Muscle layer of duodenum (tissue), 2 donors: ENCODE measurements at regions not wholly inside any gene's neighbourhood (a gene's known extent, or its start where the extent isn't known, plus 50 kb on each side); places are given as distances from the start of the nearest gene placed in this dataset.

Source experiments
- H3K27ac ChIP-seq: one replicate; pipeline ENCODE4 v1.7.0; 2013; ENCODE audit warnings: mild to moderate bottlenecking, low read length
- H3K27me3 ChIP-seq: one replicate; pipeline ENCODE4 v1.7.0; 2013; ENCODE audit warnings: low read depth, mild to moderate bottlenecking, control low read depth, low read length
- H3K36me3 ChIP-seq, 2 donors: one replicate each; pipeline ENCODE4 v1.7.0; 2013; ENCODE audit warnings: low read length in 2 of 2, control low read depth in 1 of 2, mild to moderate bottlenecking in 1 of 2; ENCODE audit not compliant: insufficient read depth in 2 of 2, control insufficient read depth in 1 of 2
- H3K4me1 ChIP-seq, 2 donors: one replicate each; pipeline ENCODE4 v1.7.0; 2013; ENCODE audit warnings: low read length in 2 of 2, mild to moderate bottlenecking in 2 of 2, control low read depth in 1 of 2, moderate library complexity in 1 of 2; ENCODE audit not compliant: insufficient read depth in 2 of 2, control insufficient read depth in 1 of 2
- H3K4me3 ChIP-seq, 2 donors: one replicate each; pipeline ENCODE4 v1.7.0; 2013; ENCODE audit warnings: low read length in 2 of 2, low read depth in 1 of 2, mild to moderate bottlenecking in 1 of 2
- H3K9me3 ChIP-seq, 2 donors: one replicate each; pipeline ENCODE4 v1.7.0; 2013; ENCODE audit warnings: low read length in 2 of 2, control low read depth in 1 of 2, mild to moderate bottlenecking in 1 of 2; ENCODE audit not compliant: control insufficient read depth in 1 of 2
- donor health status: healthy.

GRCh38 chr1:37323486-37324377, 150.6 kb upstream of the ZC3H12A start:
- no peaks in the 10 kb centered on the region for H3K36me3 ChIP-seq
- H3K9me3 ChIP-seq, result peaks cover 4 to 5% of the 10 kb centered on the region in 2 donors
- H3K4me1 ChIP-seq, result no peaks in the 10 kb centered on the region
- no peak overlapping the region for H3K27ac ChIP-seq
- no peak overlapping the region for H3K4me3 ChIP-seq
- H3K27me3 ChIP-seq, result peaks cover 13% of the 10 kb centered on the region

- H3K9me3 ChIP-seq, result peaks cover 4 to 5% of the 10 kb centered on the region in 2 donors
- no peaks in the 10 kb centered on the region for H3K4me1 ChIP-seq
- H3K27me3 ChIP-seq, result peaks cover under 1% of the 10 kb centered on the region
Measured at GRCh38 chr1:37325010-37325409, 149.4 kb upstream of the ZC3H12A start.

GRCh38 chr1:37325509-37326437, 148.6 kb upstream of the ZC3H12A start:
- Histone ChIP-seq H3K36me3 (no peaks in the 10 kb centered on the region), H3K27ac (no peak overlapping the region), H3K4me3 (no peak overlapping the region), H3K27me3 (no peaks in the 10 kb centered on the region), H3K4me1 (no peaks in the 10 kb centered on the region), H3K9me3 (peaks cover 4 to 5% of the 10 kb centered on the region in 2 donors)

More at GRCh38 chr1:37325010-37325409, 149.4 kb upstream of the ZC3H12A start:
- Histone ChIP-seq H3K4me3 (no peak overlapping the region), H3K27ac (no peak overlapping the region), H3K36me3 (no peaks in the 10 kb centered on the region)

- H3K27me3 ChIP-seq, result no peaks in the 10 kb centered on the region
- H3K4me1 ChIP-seq, result no peaks in the 10 kb centered on the region
- H3K4me3 ChIP-seq, result no peak overlapping the region
- no peaks in the 10 kb centered on the region for H3K36me3 ChIP-seq
- H3K27ac ChIP-seq, result no peak overlapping the region
- H3K9me3 ChIP-seq, result peaks cover 0 to 13% of the 10 kb centered on the region in 2 donors
Measured at GRCh38 chr1:37332126-37332525, 142.3 kb upstream of the ZC3H12A start.

- Histone ChIP-seq H3K27ac (no peak overlapping the region), H3K9me3 (peaks cover 0 to 13% of the 10 kb centered on the region in 2 donors), H3K4me3 (no peak overlapping the region), H3K27me3 (no peaks in the 10 kb centered on the region), H3K4me1 (no peaks in the 10 kb centered on the region), H3K36me3 (no peaks in the 10 kb centered on the region)
Measured at GRCh38 chr1:37338658-37339057, 135.7 kb upstream of the ZC3H12A start.

- Histone ChIP-seq H3K27ac (no peak overlapping the region), H3K36me3 (no peaks in the 10 kb centered on the region), H3K4me3 (no peak overlapping the region), H3K9me3 (no peaks in the 10 kb centered on the region), H3K4me1 (no peaks in the 10 kb centered on the region), H3K27me3 (no peaks in the 10 kb centered on the region)
Measured at GRCh38 chr1:37342736-37343135, 131.6 kb upstream of the ZC3H12A start.

- H3K9me3 ChIP-seq, result no peaks in the 10 kb centered on the region
- no peaks in the 10 kb centered on the region for H3K4me1 ChIP-seq
- H3K27me3 ChIP-seq, result no peaks in the 10 kb centered on the region
- no peak overlapping the region for H3K4me3 ChIP-seq
- no peak overlapping the region for H3K27ac ChIP-seq
- H3K36me3 ChIP-seq, result no peaks in the 10 kb centered on the region
Measured at GRCh38 chr1:37347104-37347649, 127.2 kb upstream of the ZC3H12A start.

- Histone ChIP-seq H3K27ac (no peak overlapping the region), H3K36me3 (no peaks in the 10 kb centered on the region), H3K4me1 (no peaks in the 10 kb centered on the region), H3K9me3 (no peaks in the 10 kb centered on the region), H3K4me3 (no peak overlapping the region), H3K27me3 (no peaks in the 10 kb centered on the region)
Measured at GRCh38 chr1:37353871-37354270, 120.5 kb upstream of the ZC3H12A start.

- no peaks in the 10 kb centered on the region for H3K27me3 ChIP-seq
- H3K27ac ChIP-seq, result no peak overlapping the region
- H3K36me3 ChIP-seq, result no peaks in the 10 kb centered on the region
- no peak overlapping the region for H3K4me3 ChIP-seq
- H3K9me3 ChIP-seq, result no peaks in the 10 kb centered on the region
- H3K4me1 ChIP-seq, result no peaks in the 10 kb centered on the region
Measured at GRCh38 chr1:37354876-37355650, 119.3 kb upstream of the ZC3H12A start.

- Histone ChIP-seq H3K4me3 (no peak overlapping the region), H3K27me3 (no peaks in the 10 kb centered on the region), H3K27ac (no peak overlapping the region), H3K9me3 (no peaks in the 10 kb centered on the region), H3K36me3 (no peaks in the 10 kb centered on the region), H3K4me1 (peaks cover 0 to 13% of the 10 kb centered on the region in 2 donors)
Measured at GRCh38 chr1:37358992-37359391, 115.4 kb upstream of the ZC3H12A start.
